CD8-positive, alpha-beta memory T cell (primary cell): ENCODE measurements at regions not wholly inside any gene's neighbourhood (a gene's known extent, or its start where the extent isn't known, plus 50 kb on each side); places are given as distances from the start of the nearest gene placed in this dataset.
A peak's percentile ranks its signal among the peaks of the same experiment; 100 is the strongest.
"Not testable (repeated sequence)": the region's sequence is repeated elsewhere in the genome, so short reads cannot be mapped to it uniquely, and the experiment has no call there.

Experiments
- CTCF ChIA-PET: fragments of 350-600 bp; sonication (Branson Sonifier 250); formaldehyde crosslinking; loops from one replicate; lab custom pipeline; 2021; ENCODE audit warnings: antibody characterized with exemption; lab: Charles Lee
- POLR2A ChIA-PET: fragments of 350-600 bp; sonication (Branson Sonifier 250); formaldehyde crosslinking; loops from one replicate; lab custom pipeline; 2021; ENCODE audit warnings: antibody characterized with exemption; lab: Charles Lee
- DNase-seq, 5 donors: peaks; one replicate each; pipeline versions ENCODE4 v3.0.0 to v3.0.0-alpha.2; 2020 to 2022; ENCODE audit warnings: mixed read lengths in 1 of 5
- H3K27ac ChIP-seq: one replicate; pipeline ENCODE4 v1.7.0; 2013; ENCODE audit warnings: low read depth, mild to moderate bottlenecking, low read length, moderate library complexity
- H3K27me3 ChIP-seq: 2 replicates; pipeline ENCODE4 v1.7.0; 2013; ENCODE audit warnings: low read length, mild to moderate bottlenecking; ENCODE audit not compliant: insufficient read depth, poor library complexity, severe bottlenecking
- H3K36me3 ChIP-seq: 2 replicates; pipeline ENCODE4 v1.7.0; 2013; ENCODE audit warnings: mild to moderate bottlenecking, low read length, moderate library complexity; ENCODE audit not compliant: insufficient read depth
- H3K4me1 ChIP-seq: 2 replicates; pipeline ENCODE4 v1.7.0; 2013; ENCODE audit warnings: mild to moderate bottlenecking, low read length, moderate library complexity; ENCODE audit not compliant: insufficient read depth
- H3K4me3 ChIP-seq: 2 replicates; pipeline ENCODE4 v1.7.0; 2013; ENCODE audit warnings: mild to moderate bottlenecking, low read length
- H3K9me3 ChIP-seq: 2 replicates; pipeline ENCODE4 v1.7.0; 2013; ENCODE audit warnings: mild to moderate bottlenecking, low read length
- H3K27ac Mint-ChIP-seq, 8 donors: one replicate each; pipeline ENCODE4 v1.8.0; 2020 to 2021; ENCODE audit warnings: mixed read lengths in 8 of 8, mild to moderate bottlenecking in 6 of 8, inconsistent platforms in 3 of 8, moderate library complexity in 3 of 8
- H3K27me3 Mint-ChIP-seq, 2 donors: one replicate each; pipeline ENCODE4 v1.8.0; 2020 to 2021; ENCODE audit warnings: mixed read lengths in 2 of 2, mild to moderate bottlenecking in 1 of 2, moderate library complexity in 1 of 2
- H3K36me3 Mint-ChIP-seq, 3 donors: one replicate each; pipeline ENCODE4 v1.8.0; 2020 to 2021; ENCODE audit warnings: mixed read lengths in 3 of 3, inconsistent platforms in 1 of 3, mild to moderate bottlenecking in 1 of 3
- H3K4me1 Mint-ChIP-seq, 3 donors: one replicate each; pipeline ENCODE4 v1.8.0; 2020 to 2021; ENCODE audit warnings: mixed read lengths in 3 of 3, inconsistent platforms in 1 of 3, mild to moderate bottlenecking in 1 of 3
- H3K4me3 Mint-ChIP-seq, 7 donors: one replicate each; pipeline ENCODE4 v1.8.0; 2020 to 2021; ENCODE audit warnings: mixed read lengths in 7 of 7, mild to moderate bottlenecking in 6 of 7, moderate library complexity in 4 of 7, inconsistent platforms in 2 of 7
- H3K9me3 Mint-ChIP-seq, 5 donors: one replicate each; pipeline ENCODE4 v1.8.0; 2020 to 2022; ENCODE audit warnings: mixed read lengths in 5 of 5, mild to moderate bottlenecking in 3 of 5, moderate library complexity in 2 of 5, inconsistent platforms in 1 of 5

- POLR2A ChIA-PET, result not testable (repeated sequence)
These were observed 1265.9 kb upstream of the PCDH10 start for GRCh38 chr4:131883181-131883580.

GRCh38 chr4:131925662-131926061, 1223.4 kb upstream of the PCDH10 start:
- H3K27ac ChIP-seq, H3K36me3 ChIP-seq, H3K4me3 ChIP-seq, H3K4me3 Mint-ChIP-seq, H3K9me3 ChIP-seq, POLR2A ChIA-PET, H3K27me3 Mint-ChIP-seq, CTCF ChIA-PET, H3K4me1 ChIP-seq, H3K36me3 Mint-ChIP-seq, H3K4me1 Mint-ChIP-seq, H3K27ac Mint-ChIP-seq, H3K27me3 ChIP-seq, DNase-seq: not testable (repeated sequence)
- peaks cover 0 to 17% (median 2%) of the 10 kb centered on the region in 5 donors for H3K9me3 Mint-ChIP-seq

More at GRCh38 chr4:131883181-131883580, 1265.9 kb upstream of the PCDH10 start:
- H3K4me3 ChIP-seq, H3K36me3 ChIP-seq, H3K9me3 ChIP-seq, CTCF ChIA-PET, H3K27me3 Mint-ChIP-seq, H3K4me1 Mint-ChIP-seq, DNase-seq, H3K27ac Mint-ChIP-seq, H3K9me3 Mint-ChIP-seq, H3K4me3 Mint-ChIP-seq, H3K4me1 ChIP-seq, H3K27ac ChIP-seq, H3K27me3 ChIP-seq, H3K36me3 Mint-ChIP-seq: not testable (repeated sequence)

- H3K27ac ChIP-seq, H3K4me1 Mint-ChIP-seq, H3K36me3 Mint-ChIP-seq, H3K27me3 Mint-ChIP-seq, H3K4me3 Mint-ChIP-seq, H3K9me3 Mint-ChIP-seq, H3K4me3 ChIP-seq, H3K4me1 ChIP-seq, H3K9me3 ChIP-seq, DNase-seq, CTCF ChIA-PET, H3K27ac Mint-ChIP-seq, POLR2A ChIA-PET, H3K27me3 ChIP-seq, H3K36me3 ChIP-seq: not testable (repeated sequence)
These were observed 1181.4 kb upstream of the PCDH10 start for GRCh38 chr4:131967646-131968045.

- CTCF ChIA-PET, result no interaction called here
- Histone ChIP-seq H3K4me3 (no peak overlapping the region), H3K4me1 (no peaks in the 10 kb centered on the region), H3K36me3 (no peaks in the 10 kb centered on the region), H3K27me3 (no peaks in the 10 kb centered on the region), H3K27ac (no peak overlapping the region), H3K9me3 (no peaks in the 10 kb centered on the region)
- Mint-ChIP-seq H3K27ac (no peak overlapping the region), H3K36me3 (no peaks in the 10 kb centered on the region), H3K9me3 (peaks cover 0 to 28% (median 15%) of the 10 kb centered on the region in 5 donors), H3K4me1 (no peaks in the 10 kb centered on the region), H3K27me3 (no peaks in the 10 kb centered on the region), H3K4me3 (peak overlapping the region in 4 of 7 donors; percentile 49 to 76 (median 66))
- no peak for DNase-seq
- POLR2A ChIA-PET, result no interaction called here
These were observed 1174.4 kb upstream of the PCDH10 start for GRCh38 chr4:131974730-131975129.

GRCh38 chr4:131975276-131976132, 1173.6 kb upstream of the PCDH10 start:
- H3K36me3 ChIP-seq, H3K4me1 Mint-ChIP-seq, H3K27me3 Mint-ChIP-seq, H3K9me3 ChIP-seq, H3K4me1 ChIP-seq, H3K27me3 ChIP-seq, H3K36me3 Mint-ChIP-seq, CTCF ChIA-PET, POLR2A ChIA-PET, H3K4me3 ChIP-seq, H3K27ac ChIP-seq: not testable (repeated sequence)
- Mint-ChIP-seq H3K4me3 (peak overlapping the region in 5 of 7 donors; percentile 49 to 76 (median 74)), H3K9me3 (peaks cover 0 to 28% (median 15%) of the 10 kb centered on the region in 5 donors), H3K27ac (peak overlapping the region in 1 of 8 donors; percentile 61)
- peak in 1 of 5 donors; percentile 3 for DNase-seq

- CTCF ChIA-PET, H3K9me3 ChIP-seq, H3K4me1 ChIP-seq, H3K27ac Mint-ChIP-seq, H3K36me3 Mint-ChIP-seq, H3K27ac ChIP-seq, H3K4me3 ChIP-seq, H3K27me3 ChIP-seq, H3K36me3 ChIP-seq, POLR2A ChIA-PET, H3K4me1 Mint-ChIP-seq, H3K27me3 Mint-ChIP-seq: not testable (repeated sequence)
- DNase-seq, result peak in 3 of 5 donors; percentile 1 to 53 (median 24)
- Mint-ChIP-seq H3K4me3 (peak overlapping the region in 5 of 7 donors; percentile 49 to 76 (median 74)), H3K9me3 (peaks cover 7 to 31% (median 15%) of the 10 kb centered on the region in 5 donors)
These were observed 1172.7 kb upstream of the PCDH10 start for GRCh38 chr4:131976133-131977002.

- Mint-ChIP-seq H3K36me3 (no peaks in the 10 kb centered on the region), H3K27me3 (no peaks in the 10 kb centered on the region), H3K4me1 (no peaks in the 10 kb centered on the region), H3K4me3 (no peak overlapping the region), H3K9me3 (peaks cover 9 to 34% (median 15%) of the 10 kb centered on the region in 5 donors), H3K27ac (no peak overlapping the region)
- Histone ChIP-seq H3K27me3 (no peaks in the 10 kb centered on the region), H3K27ac (no peak overlapping the region), H3K9me3 (no peaks in the 10 kb centered on the region), H3K36me3 (no peaks in the 10 kb centered on the region), H3K4me1 (no peaks in the 10 kb centered on the region), H3K4me3 (no peak overlapping the region)
- ChIA-PET POLR2A (no interaction called here), CTCF (no interaction called here)
- no peak for DNase-seq
These were observed 1171.0 kb upstream of the PCDH10 start for GRCh38 chr4:131978120-131978519.

GRCh38 chr4:131989576-131989975, 1159.5 kb upstream of the PCDH10 start:
- DNase-seq, result no peak
- Histone ChIP-seq H3K27ac (no peak overlapping the region), H3K9me3 (no peaks in the 10 kb centered on the region), H3K4me3 (no peak overlapping the region), H3K4me1 (no peaks in the 10 kb centered on the region), H3K27me3 (no peaks in the 10 kb centered on the region), H3K36me3 (no peaks in the 10 kb centered on the region)
- Mint-ChIP-seq H3K36me3 (peaks cover 0 to 2% (median 0%) of the 10 kb centered on the region in 3 donors), H3K4me3 (no peak overlapping the region), H3K27ac (no peak overlapping the region), H3K27me3 (peaks cover 0 to 2% of the 10 kb centered on the region in 2 donors), H3K4me1 (no peaks in the 10 kb centered on the region), H3K9me3 (peaks cover 0 to 27% (median 5%) of the 10 kb centered on the region in 5 donors)
- POLR2A ChIA-PET, result no interaction called here
- CTCF ChIA-PET, result no interaction called here
